Peyer's patch (tissue), 4 donors: ENCODE measurements at regions not wholly inside any gene's neighbourhood (a gene's known extent, or its start where the extent isn't known, plus 50 kb on each side); places are given as distances from the start of the nearest gene placed in this dataset.

ENCODE experiments used
- DNase-seq, 3 donors: peaks; one replicate each; pipeline ENCODE4 v3.0.0-alpha.2; 2017 to 2019
- H3K27ac ChIP-seq, 4 donors: fragments of 200-600 bp; sonication (generic); one replicate each; pipeline ENCODE4 v1.5.1; 2016 to 2019
- H3K27me3 ChIP-seq, 2 donors: fragments of 200-600 bp; sonication (generic); one replicate each; pipeline ENCODE4 v1.5.1; 2019
- H3K36me3 ChIP-seq, 3 donors: fragments of 200-600 bp; sonication (generic); one replicate each; pipeline ENCODE4 v1.5.1; 2016 to 2019
- H3K4me1 ChIP-seq, 4 donors: fragments of 200-600 bp; sonication (generic); one replicate each; pipeline ENCODE4 v1.5.1; 2016 to 2019
- H3K4me3 ChIP-seq, 4 donors: fragments of 200-600 bp; sonication (generic); 1 replicate in 3 of 4; 2 replicates in 1 of 4; pipeline ENCODE4 v1.5.1; 2016 to 2019; ENCODE audit warnings: mild to moderate bottlenecking in 1 of 4
- H3K9me3 ChIP-seq, 4 donors: fragments of 200-600 bp; sonication (generic); one replicate each; pipeline ENCODE4 v1.5.1; 2016 to 2019; ENCODE audit warnings: mild to moderate bottlenecking in 1 of 4
- POLR2A ChIP-seq, 2 donors: fragments of 450-650 bp; IDR thresholded peaks; one replicate each; pipeline ENCODE4 v1.5.1; 2017; ENCODE audit warnings: antibody characterized with exemption in 2 of 2, mild to moderate bottlenecking in 2 of 2, moderate library complexity in 2 of 2
- TF ChIP-seq, protein P1 (sequence below), 6 experiments: fragments of 450-650 bp in 4 of 6; fragments of 200-600 bp in 2 of 6; sonication (generic) in 1 of 6; IDR thresholded peaks; one replicate each; pipeline ENCODE4 v1.5.1; 2017 to 2019; ENCODE audit warnings: antibody characterized with exemption in 6 of 6, mild to moderate bottlenecking in 3 of 6, moderate library complexity in 1 of 6

DNA sequence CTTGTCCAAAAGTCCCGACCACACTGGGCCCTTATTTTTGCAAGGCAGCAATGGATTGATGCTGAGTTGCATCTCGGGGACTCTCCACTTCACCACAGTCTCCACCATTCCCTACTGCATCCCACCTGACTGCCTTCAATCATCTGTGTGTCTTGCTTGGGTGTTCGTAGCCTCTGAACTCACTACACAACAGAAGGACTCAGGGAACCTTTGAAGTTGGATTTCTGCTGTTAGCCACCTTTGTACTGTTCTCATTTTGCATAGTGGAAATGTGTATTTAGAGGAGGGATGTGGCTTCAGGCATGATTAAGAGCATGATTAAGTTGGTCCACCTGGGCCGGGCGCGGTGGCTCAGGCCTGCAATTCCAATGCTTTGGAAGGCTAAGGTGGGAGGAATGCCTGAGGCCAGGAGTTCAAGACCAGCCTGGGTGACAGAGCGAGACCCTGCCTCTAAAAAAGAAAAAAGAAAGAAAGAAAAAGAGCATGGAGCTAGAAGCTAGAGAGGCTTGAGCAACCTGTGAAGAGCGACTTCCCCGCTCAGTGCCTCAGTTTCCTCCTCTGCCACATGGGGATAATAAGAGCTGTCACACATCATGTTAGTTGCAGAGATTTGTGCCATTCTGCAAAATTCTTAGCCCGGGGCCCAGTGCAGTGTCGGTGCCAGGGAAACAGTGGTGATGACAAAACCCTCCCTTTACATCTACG, 121.3 kb upstream of the PTPN1 start:
- no peak overlapping the region for H3K4me3 ChIP-seq
- no peaks in the 10 kb centered on the region for H3K27me3 ChIP-seq
- peak overlapping the region in 2 of 4 donors; percentile 35 to 47 for H3K27ac ChIP-seq
- DNase-seq, result peak in 1 of 3 donors; percentile 71
- H3K36me3 ChIP-seq, result no peaks in the 10 kb centered on the region
- H3K4me1 ChIP-seq, result peaks cover 0 to 35% (median 0%) of the 10 kb centered on the region in 4 donors
- TF ChIP-seq, protein P1, sequence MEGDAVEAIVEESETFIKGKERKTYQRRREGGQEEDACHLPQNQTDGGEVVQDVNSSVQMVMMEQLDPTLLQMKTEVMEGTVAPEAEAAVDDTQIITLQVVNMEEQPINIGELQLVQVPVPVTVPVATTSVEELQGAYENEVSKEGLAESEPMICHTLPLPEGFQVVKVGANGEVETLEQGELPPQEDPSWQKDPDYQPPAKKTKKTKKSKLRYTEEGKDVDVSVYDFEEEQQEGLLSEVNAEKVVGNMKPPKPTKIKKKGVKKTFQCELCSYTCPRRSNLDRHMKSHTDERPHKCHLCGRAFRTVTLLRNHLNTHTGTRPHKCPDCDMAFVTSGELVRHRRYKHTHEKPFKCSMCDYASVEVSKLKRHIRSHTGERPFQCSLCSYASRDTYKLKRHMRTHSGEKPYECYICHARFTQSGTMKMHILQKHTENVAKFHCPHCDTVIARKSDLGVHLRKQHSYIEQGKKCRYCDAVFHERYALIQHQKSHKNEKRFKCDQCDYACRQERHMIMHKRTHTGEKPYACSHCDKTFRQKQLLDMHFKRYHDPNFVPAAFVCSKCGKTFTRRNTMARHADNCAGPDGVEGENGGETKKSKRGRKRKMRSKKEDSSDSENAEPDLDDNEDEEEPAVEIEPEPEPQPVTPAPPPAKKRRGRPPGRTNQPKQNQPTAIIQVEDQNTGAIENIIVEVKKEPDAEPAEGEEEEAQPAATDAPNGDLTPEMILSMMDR (IDR thresholded peaks at IDR 0.05), result no peak
- no peak for TF ChIP-seq POLR2A (IDR thresholded peaks at IDR 0.05)
- H3K9me3 ChIP-seq, result no peaks in the 10 kb centered on the region

DNA sequence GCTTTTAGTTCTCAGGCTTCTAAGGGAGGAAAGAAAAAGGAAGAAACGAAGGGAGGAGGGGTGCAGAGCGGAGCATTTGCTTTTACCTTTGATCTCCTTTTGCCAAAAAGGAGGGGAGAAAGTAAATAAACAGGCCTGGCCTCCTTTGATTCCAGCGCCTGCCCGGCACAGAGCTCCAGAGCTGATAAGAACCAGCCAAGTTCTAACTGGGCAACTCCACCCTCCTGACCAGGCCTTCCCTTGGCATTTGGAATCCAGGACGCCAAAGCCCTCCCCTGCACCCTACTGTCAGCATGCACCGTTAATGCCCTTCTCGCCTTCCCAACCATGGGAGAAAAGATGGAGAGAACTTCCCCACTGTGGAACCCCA, 120.8 kb upstream of the PTPN1 start:
- TF ChIP-seq, protein P1 (IDR thresholded peaks at IDR 0.05), result no peak
- no peak for TF ChIP-seq POLR2A (IDR thresholded peaks at IDR 0.05)
- H3K4me1 ChIP-seq, result peaks cover 0 to 36% (median 0%) of the 10 kb centered on the region in 4 donors
- H3K27me3 ChIP-seq, result no peaks in the 10 kb centered on the region
- H3K9me3 ChIP-seq, result no peaks in the 10 kb centered on the region
- H3K27ac ChIP-seq, result peak overlapping the region in 2 of 4 donors; percentile 14 to 47
- no peak overlapping the region for H3K4me3 ChIP-seq
- no peaks in the 10 kb centered on the region for H3K36me3 ChIP-seq
- DNase-seq, result no peak

DNA sequence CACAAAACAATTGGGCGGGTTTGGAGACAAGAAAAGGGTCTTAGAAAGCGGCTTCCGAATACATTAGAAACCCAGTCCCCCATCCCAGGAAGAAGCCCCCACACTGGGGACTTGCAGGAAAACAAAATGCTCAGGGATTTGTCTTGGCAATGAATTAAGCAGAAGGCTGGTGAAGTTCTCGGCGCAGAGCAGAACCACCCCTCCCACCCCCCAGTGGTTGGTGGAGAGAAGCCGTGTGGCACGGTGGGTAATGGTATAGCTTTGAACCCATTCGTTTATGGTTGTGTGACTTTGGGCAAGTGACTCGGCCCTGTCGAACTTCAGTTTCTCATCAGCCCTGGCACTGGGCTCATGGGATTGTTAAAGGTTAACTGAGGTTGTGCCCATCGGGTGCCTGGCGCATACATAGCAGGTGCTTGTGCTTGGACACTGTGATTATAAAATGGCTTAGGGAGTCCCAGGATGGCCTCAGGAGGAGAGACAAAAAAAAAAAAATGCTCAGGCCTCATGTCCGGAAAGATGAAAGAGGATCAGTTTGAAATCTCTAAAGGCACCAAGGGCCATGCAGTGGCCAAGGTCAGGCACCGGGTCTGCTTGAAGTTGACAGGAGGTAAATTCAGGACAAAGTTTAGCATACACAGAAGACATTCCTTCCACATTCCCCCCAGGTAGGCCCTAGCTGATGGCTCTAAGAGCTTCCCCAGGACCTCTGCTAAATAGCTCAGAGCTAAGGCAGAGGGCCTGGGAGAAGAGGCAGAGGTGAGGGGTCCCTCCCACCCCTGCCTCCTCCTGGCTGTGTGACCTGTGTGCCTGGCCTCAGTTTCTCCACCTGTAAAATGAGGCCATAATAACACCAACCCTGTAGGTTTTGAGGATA, 120.1 kb upstream of the PTPN1 start:
- TF ChIP-seq POLR2A (IDR thresholded peaks at IDR 0.05), result no peak
- TF ChIP-seq, protein P1 (IDR thresholded peaks at IDR 0.05), result no peak
- H3K27me3 ChIP-seq, result no peaks in the 10 kb centered on the region
- no peak overlapping the region for H3K4me3 ChIP-seq
- H3K4me1 ChIP-seq, result peaks cover 0 to 35% (median 0%) of the 10 kb centered on the region in 4 donors
- peak overlapping the region in 2 of 4 donors; percentile 14 to 47 for H3K27ac ChIP-seq
- H3K9me3 ChIP-seq, result no peaks in the 10 kb centered on the region
- no peak for DNase-seq
- H3K36me3 ChIP-seq, result no peaks in the 10 kb centered on the region

DNA sequence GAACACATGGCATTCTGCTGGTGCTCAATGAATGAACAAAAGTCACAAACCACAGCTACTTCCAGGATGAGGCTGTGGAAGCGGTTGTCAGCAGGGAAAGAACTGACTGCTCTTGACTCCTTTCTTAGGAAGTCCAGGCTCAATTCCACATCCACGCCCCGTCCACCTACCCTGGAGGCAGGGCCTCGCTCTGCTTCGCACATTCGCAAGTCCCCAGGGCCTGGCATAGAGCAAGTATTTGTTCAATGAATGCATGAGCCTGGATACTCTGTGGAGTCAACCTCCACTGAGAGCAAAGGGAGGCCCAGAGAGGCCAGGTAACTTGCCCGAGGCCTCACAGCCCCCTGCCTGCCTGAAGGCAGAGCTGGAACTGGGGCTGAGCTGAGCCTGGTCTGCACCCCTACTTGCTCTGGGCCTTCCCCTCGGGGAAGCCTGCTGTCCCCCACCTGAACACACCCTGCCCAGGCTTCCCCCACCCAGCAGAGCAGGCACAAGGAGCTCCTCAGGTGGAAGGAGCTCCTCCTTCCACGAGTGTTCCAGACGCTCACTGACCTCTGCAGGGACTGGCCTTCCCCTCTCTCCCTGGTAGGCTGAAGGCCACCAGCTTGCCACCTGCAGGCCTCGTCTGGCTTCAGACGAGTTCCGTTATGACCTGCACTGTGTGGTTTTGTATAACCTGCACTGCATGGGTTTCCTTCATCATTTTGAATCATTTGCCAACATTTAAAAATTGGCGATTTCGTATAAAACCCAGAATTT, 119.3 kb upstream of the PTPN1 start:
- H3K27me3 ChIP-seq, result no peaks in the 10 kb centered on the region
- H3K27ac ChIP-seq, result peak overlapping the region in 1 of 4 donors; percentile 9
- DNase-seq, result no peak
- H3K36me3 ChIP-seq, result no peaks in the 10 kb centered on the region
- peaks cover 0 to 33% (median 0%) of the 10 kb centered on the region in 4 donors for H3K4me1 ChIP-seq
- H3K4me3 ChIP-seq, result no peak overlapping the region
- TF ChIP-seq POLR2A (IDR thresholded peaks at IDR 0.05), result no peak
- TF ChIP-seq, protein P1 (IDR thresholded peaks at IDR 0.05), result no peak
- H3K9me3 ChIP-seq, result no peaks in the 10 kb centered on the region

DNA sequence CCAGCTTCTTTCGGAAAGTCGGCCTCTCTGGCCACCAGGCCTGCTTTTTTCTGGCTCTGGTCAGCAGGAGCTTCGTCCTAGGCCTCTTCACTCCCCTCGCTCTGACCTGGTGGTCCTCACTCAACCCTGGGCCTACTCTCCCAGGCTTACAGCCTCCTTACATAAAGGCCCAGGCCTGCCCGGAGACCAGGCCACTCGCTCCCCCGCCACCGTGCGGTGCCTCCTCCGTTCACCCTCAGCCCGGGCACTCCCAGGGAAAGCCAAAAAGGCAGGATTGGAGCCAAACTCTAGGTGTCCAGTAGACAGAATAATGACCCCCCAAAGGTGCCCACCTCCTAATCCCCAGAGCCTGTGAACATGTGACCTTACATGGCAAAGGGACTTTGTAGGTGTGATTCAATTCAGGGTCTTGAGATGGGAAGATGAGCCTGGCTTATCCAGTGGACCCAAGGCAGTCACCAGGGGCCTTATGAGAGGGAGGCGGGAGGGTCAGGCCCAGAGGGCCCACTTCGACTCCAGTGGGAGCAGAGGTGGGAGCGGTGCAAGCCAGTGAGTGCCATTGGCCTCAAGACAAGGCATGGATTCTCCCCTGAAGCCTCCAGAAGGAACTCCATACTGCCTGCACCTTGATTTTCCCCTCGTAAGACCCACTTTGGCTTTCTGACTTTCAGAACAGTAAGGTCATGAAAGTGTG, 118.6 kb upstream of the PTPN1 start:
- Histone ChIP-seq H3K4me3 (no peak overlapping the region), H3K9me3 (no peaks in the 10 kb centered on the region), H3K27me3 (no peaks in the 10 kb centered on the region), H3K27ac (no peak overlapping the region), H3K4me1 (peaks cover 0 to 33% (median 0%) of the 10 kb centered on the region in 4 donors), H3K36me3 (no peaks in the 10 kb centered on the region)
- DNase-seq, result no peak
- TF ChIP-seq, protein P1 (IDR thresholded peaks at IDR 0.05), result no peak
- TF ChIP-seq POLR2A (IDR thresholded peaks at IDR 0.05), result no peak
